Coronary artery (tissue), 2 donors: ENCODE measurements at regions not wholly inside any gene's neighbourhood (a gene's known extent, or its start where the extent isn't known, plus 50 kb on each side); places are given as distances from the start of the nearest gene placed in this dataset.

ENCODE experiments used
- DNase-seq: peaks from one replicate; pipeline ENCODE4 v3.0.0-alpha.2; 2017; ENCODE audit warnings: low spot score
- H3K27ac ChIP-seq, 2 donors: fragments of 200-600 bp; sonication (generic); one replicate each; pipeline ENCODE4 v1.5.1; 2016 to 2019
- H3K4me3 ChIP-seq: fragments of 200-600 bp; sonication (generic); 2 replicates; pipeline ENCODE4 v1.5.1; 2016; ENCODE audit warnings: mild to moderate bottlenecking, moderate library complexity
- TF ChIP-seq, protein P1 (sequence below): fragments of 200-600 bp; sonication (generic); IDR thresholded peaks from one replicate; pipeline ENCODE4 v1.5.1; 2019; ENCODE audit warnings: antibody characterized with exemption

DNA sequence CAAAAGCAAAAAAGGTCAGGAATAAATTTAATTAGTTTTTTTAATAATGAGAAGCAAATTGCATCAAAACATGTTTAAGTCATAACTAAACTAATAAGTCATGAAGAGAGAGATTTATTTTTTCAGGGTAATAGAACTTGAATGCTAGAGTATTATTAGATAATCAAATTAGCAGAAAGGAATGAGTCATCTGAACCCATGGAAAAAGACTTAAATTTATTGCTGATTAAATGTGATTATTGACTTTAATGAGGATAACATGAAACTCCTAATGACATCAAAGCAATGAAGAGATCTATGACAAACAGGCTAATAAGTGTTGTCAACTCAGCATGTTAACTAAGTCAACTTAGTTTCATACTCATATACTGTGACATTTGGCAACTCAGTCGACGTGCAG is 264.2 kb downstream of the USP25 start:
- TF ChIP-seq, protein P1, sequence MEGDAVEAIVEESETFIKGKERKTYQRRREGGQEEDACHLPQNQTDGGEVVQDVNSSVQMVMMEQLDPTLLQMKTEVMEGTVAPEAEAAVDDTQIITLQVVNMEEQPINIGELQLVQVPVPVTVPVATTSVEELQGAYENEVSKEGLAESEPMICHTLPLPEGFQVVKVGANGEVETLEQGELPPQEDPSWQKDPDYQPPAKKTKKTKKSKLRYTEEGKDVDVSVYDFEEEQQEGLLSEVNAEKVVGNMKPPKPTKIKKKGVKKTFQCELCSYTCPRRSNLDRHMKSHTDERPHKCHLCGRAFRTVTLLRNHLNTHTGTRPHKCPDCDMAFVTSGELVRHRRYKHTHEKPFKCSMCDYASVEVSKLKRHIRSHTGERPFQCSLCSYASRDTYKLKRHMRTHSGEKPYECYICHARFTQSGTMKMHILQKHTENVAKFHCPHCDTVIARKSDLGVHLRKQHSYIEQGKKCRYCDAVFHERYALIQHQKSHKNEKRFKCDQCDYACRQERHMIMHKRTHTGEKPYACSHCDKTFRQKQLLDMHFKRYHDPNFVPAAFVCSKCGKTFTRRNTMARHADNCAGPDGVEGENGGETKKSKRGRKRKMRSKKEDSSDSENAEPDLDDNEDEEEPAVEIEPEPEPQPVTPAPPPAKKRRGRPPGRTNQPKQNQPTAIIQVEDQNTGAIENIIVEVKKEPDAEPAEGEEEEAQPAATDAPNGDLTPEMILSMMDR = no peak
- H3K4me3 ChIP-seq = no peak overlapping the region
- DNase-seq = no peak
- H3K27ac ChIP-seq = no peak overlapping the region

- TF ChIP-seq, protein P1 = no peak
- DNase-seq = no peak
- no peak overlapping the region for H3K27ac ChIP-seq
- no peak overlapping the region for H3K4me3 ChIP-seq
Observed at GRCh38 chr21:15999741-16000140, 270.0 kb downstream of the USP25 start.

DNA sequence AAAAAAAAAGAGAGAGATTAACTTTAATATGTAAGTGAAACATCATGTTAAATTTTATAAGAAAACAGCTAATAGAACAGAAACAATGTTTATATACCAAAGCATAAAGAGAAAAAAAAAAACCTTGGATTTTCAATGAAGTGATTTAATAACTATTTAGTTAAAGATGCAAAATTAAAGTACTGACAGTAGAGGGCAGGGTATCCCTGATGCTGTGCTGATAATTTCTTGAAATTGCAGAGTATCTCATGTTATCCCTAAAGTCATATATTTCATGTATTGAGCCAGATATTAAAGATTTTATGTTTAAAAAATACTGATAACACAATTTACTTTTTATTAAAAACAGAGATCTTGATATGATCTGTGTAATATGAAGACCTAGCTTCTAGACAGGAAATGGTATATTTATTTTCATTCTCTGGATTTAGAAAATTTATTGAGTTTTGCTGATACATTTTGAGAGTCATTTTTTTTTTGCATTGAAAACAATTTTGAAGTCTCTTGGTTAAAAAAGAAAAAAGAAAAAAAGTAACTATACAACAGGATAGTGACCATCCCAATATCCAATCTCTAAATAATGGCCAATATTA is 273.2 kb downstream of the USP25 start:
- TF ChIP-seq, protein P1 = no peak
- H3K27ac ChIP-seq = no peak overlapping the region
- DNase-seq = no peak
- no peak overlapping the region for H3K4me3 ChIP-seq

- TF ChIP-seq, protein P1 = no peak
- no peak overlapping the region for H3K27ac ChIP-seq
- DNase-seq = no peak
- peak overlapping the region; percentile 23 for H3K4me3 ChIP-seq
Observed at GRCh38 chr21:16004086-16004485, 274.3 kb downstream of the USP25 start.

- Histone ChIP-seq H3K27ac (no peak overlapping the region), H3K4me3 (no peak overlapping the region)
- TF ChIP-seq, protein P1 = no peak
- no peak for DNase-seq
Observed at GRCh38 chr21:16004523-16004922, 274.7 kb downstream of the USP25 start.

DNA sequence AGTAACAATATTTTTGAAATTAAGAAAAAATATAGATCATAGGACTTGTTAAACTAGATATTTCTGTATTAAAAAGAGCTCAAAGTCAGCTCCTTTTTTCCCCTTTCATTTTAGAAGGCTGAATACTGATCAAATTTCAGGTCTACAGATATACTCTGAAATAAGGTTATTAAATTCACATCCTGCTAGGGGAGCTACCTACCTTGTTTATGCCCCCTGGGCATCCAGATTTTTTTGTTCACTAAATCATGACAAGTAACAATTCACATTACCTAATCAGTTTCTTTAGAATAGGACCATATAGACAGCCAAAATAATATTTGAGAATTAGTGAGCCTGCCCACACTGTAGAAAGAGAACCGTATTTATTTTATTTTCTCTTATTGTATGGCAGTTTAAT is 276.2 kb downstream of the USP25 start:
- DNase-seq = no peak
- H3K27ac ChIP-seq = no peak overlapping the region
- H3K4me3 ChIP-seq = no peak overlapping the region
- TF ChIP-seq, protein P1 = no peak

- TF ChIP-seq, protein P1 = no peak
- no peak overlapping the region for H3K4me3 ChIP-seq
- H3K27ac ChIP-seq = no peak overlapping the region
- no peak for DNase-seq
Observed at GRCh38 chr21:16007943-16008342, 278.2 kb downstream of the USP25 start.
